Activated CD8-positive, alpha-beta T cell treated with anti-CD3 and anti-CD28 coated beads, Interleukin-2, amount 10 ng/mL, durations not matched to agents 7 days and 5 days (primary cell): ENCODE measurements at regions not wholly inside any gene's neighbourhood (a gene's known extent, or its start where the extent isn't known, plus 50 kb on each side); places are given as distances from the start of the nearest gene placed in this dataset.

ENCODE experiments used
- ATAC-seq: fragments of 150-1000 bp; cut with Tn5 transposase; one replicate; pipeline ENCODE4 v1.10.0; 2021; ENCODE audit warnings: moderate library complexity
- CTCF ChIA-PET: fragments of 350-600 bp; sonication (Branson Sonifier 250); formaldehyde crosslinking; loops from one replicate; lab custom pipeline; 2021; ENCODE audit warnings: antibody characterized with exemption; lab: Charles Lee
- POLR2A ChIA-PET: fragments of 350-600 bp; sonication (Branson Sonifier 250); formaldehyde crosslinking; loops from one replicate; lab custom pipeline; 2021; ENCODE audit warnings: antibody characterized with exemption; lab: Charles Lee
- DNase-seq: peaks from one replicate; pipeline ENCODE4 v3.0.0-alpha.2; 2020
- H3K27ac Mint-ChIP-seq: one replicate; pipeline ENCODE4 v1.8.0; 2021; ENCODE audit warnings: mild to moderate bottlenecking, mixed read lengths
- H3K27me3 Mint-ChIP-seq: one replicate; pipeline ENCODE4 v1.8.0; 2021; ENCODE audit warnings: low read depth, mixed read lengths
- H3K36me3 Mint-ChIP-seq: one replicate; pipeline ENCODE4 v1.8.0; 2021; ENCODE audit warnings: low read depth, mixed read lengths
- H3K4me1 Mint-ChIP-seq: one replicate; pipeline ENCODE4 v1.8.0; 2021; ENCODE audit warnings: low read depth, mixed read lengths
- H3K4me3 Mint-ChIP-seq: one replicate; pipeline ENCODE4 v1.8.0; 2021; ENCODE audit warnings: mild to moderate bottlenecking, mixed read lengths
- H3K9me3 Mint-ChIP-seq: one replicate; pipeline ENCODE4 v1.8.0; 2022; ENCODE audit warnings: mixed read lengths; ENCODE audit not compliant: insufficient read depth

DNA sequence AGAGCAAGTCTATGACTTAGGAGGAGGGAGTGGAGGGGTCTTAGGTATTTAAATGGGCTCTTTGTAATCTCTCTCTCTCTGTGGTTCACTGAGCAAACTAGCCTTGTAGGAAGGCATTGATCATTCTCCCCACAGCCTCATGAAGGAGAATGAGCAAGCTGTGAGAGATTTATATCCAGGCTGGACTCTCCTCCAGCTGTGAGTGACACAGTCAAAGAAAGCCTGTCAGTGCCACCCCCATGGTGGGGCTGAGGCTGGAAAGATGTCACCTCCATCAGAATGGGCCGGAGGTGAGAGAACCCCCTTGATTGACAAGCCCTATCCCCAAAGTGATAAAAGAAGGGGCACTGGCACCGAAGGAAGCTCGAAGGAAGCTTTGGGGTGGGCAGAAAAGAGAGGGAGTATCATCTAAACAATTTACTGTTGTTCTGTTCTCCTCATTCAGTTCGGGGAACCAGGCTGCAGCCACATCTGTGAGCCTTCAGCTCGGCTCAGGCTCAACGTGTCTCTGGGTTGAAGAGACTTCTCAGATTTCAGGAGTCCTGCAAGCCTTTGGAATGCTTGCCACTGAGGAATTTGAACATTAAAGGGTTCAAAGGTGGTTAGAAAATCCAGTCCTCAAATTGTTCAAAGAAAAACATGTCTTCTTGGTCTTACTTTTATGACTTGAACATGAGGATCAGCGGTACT lies 538.2 kb upstream of the ZNF462 start:
- POLR2A ChIA-PET, result no interaction called here
- CTCF ChIA-PET, result no interaction called here
- ATAC-seq (no peak), DNase-seq (no peak)
- Mint-ChIP-seq H3K27ac (no peak overlapping the region), H3K36me3 (no peaks in the 10 kb centered on the region), H3K4me1 (no peaks in the 10 kb centered on the region), H3K9me3 (peaks cover 3% of the 10 kb centered on the region), H3K27me3 (no peaks in the 10 kb centered on the region), H3K4me3 (no peak overlapping the region)

DNA sequence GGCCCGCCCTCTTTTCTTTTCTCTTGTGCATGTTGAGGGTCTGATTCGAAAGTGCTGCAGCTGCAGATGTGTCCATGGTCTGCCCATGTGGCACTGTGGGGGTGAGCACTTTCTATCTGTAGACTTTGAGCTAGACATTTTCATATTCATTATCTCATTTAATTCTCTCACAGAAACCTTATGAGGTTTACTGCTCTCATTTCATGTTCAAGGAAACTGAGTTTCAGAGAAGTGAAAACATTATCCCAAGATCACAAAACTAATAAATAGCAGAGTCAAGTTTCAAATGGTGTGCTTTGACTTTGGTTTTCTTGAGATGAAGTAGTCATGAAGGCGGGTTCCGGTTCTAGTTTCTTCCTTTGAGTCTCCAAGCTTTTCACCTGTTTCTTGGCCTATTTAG lies 536.5 kb upstream of the ZNF462 start:
- H3K36me3 Mint-ChIP-seq, result no peaks in the 10 kb centered on the region
- ATAC-seq (no peak), DNase-seq (no peak)
- POLR2A ChIA-PET, result no interaction called here
- H3K4me1 Mint-ChIP-seq, result no peaks in the 10 kb centered on the region
- H3K4me3 Mint-ChIP-seq, result no peak overlapping the region
- H3K9me3 Mint-ChIP-seq, result peaks cover 3% of the 10 kb centered on the region
- CTCF ChIA-PET, result no interaction called here
- H3K27ac Mint-ChIP-seq, result no peak overlapping the region
- no peaks in the 10 kb centered on the region for H3K27me3 Mint-ChIP-seq

DNA sequence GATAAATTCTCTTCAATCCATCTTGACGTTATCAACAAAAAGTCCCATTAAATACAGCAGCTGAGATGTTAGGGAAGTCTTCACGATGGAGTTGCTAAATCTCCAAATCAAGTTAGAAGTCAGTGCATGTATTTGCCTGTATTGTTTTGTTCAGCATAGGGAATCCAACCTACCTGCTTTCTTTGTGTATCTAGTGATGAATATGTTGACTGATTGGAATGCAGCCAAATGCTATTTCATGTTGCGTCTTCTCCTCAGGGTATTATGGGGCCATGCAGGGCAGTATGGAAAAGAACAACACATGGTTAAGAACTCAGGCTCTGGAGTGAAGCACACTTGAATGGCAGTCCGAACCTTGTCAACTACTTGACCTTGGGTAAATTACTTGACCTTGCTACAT lies 529.5 kb upstream of the ZNF462 start:
- ChIA-PET CTCF (no interaction called here), POLR2A (no interaction called here)
- H3K4me1 Mint-ChIP-seq, result no peaks in the 10 kb centered on the region
- no peak for ATAC-seq
- peaks cover 10% of the 10 kb centered on the region for H3K9me3 Mint-ChIP-seq
- DNase-seq, result no peak
- no peaks in the 10 kb centered on the region for H3K36me3 Mint-ChIP-seq
- H3K27me3 Mint-ChIP-seq, result no peaks in the 10 kb centered on the region
- H3K27ac Mint-ChIP-seq, result no peak overlapping the region
- H3K4me3 Mint-ChIP-seq, result no peak overlapping the region

DNA sequence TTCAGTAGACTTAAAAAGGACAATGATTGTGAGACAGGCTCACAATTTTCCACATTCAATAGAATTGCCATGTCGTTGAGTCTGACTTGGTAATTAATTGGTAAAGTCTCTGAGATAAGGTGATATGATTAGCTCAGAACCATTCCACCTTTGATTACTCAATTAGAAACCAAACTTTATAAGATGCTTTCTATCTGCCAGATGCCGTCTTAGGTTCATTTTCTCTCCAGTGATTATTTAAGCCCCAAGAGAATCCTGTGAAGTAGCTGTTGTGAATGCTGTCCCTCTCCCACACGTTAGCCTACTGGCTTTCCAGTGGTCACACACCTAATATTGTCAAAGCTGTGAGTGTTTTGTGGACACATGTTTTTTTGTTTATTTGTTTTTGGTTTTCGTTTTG lies 528.9 kb upstream of the ZNF462 start:
- no peak for DNase-seq
- H3K36me3 Mint-ChIP-seq, result no peaks in the 10 kb centered on the region
- H3K27ac Mint-ChIP-seq, result no peak overlapping the region
- H3K9me3 Mint-ChIP-seq, result peaks cover 10% of the 10 kb centered on the region
- no peak overlapping the region for H3K4me3 Mint-ChIP-seq
- CTCF ChIA-PET, result no interaction called here
- no peak for ATAC-seq
- H3K4me1 Mint-ChIP-seq, result no peaks in the 10 kb centered on the region
- POLR2A ChIA-PET, result no interaction called here
- H3K27me3 Mint-ChIP-seq, result no peaks in the 10 kb centered on the region

DNA sequence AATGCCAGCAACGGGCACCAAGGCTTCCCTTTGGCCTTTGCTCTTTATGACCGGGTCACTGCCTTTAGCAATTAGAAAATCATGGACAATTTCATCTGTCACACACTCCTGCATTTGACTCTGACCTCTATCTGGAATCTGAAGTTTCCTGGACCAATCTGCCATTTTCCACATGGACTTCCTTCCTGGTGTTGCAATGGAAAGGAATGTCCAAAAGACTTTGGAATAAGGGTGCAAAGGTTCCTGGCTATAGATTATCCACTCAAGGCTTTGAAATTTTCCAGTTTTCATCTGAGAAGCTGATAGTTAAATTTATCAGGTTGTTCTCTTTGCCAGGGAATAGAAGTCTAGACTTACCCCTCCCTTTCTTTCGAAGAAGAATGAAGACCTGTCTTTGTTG lies 523.1 kb upstream of the ZNF462 start:
- Mint-ChIP-seq H3K36me3 (no peaks in the 10 kb centered on the region), H3K4me1 (no peaks in the 10 kb centered on the region), H3K9me3 (peaks cover 3% of the 10 kb centered on the region), H3K4me3 (no peak overlapping the region), H3K27ac (no peak overlapping the region), H3K27me3 (no peaks in the 10 kb centered on the region)
- ATAC-seq (no peak), DNase-seq (no peak)
- ChIA-PET POLR2A (no interaction called here), CTCF (no interaction called here)

DNA sequence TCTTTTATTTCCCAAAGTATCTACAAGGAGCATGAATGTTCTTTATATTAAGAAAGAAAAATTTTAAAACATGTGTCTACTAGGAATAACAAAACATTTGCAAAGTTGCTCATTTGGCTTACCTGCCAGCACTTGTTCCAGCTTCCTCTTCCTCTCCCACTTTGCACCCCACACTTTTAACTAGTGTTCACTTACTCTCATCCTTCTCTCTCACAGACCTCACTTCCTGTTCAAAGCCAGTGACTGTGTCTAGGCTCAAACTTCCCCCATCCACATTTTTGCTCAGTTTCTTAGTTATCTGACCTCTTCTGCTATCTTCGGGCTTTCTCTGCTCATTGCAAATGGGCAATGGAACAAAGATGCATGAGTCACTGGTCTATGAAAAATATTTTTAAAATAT lies 512.2 kb upstream of the ZNF462 start:
- H3K4me1 Mint-ChIP-seq, result no peaks in the 10 kb centered on the region
- H3K27ac Mint-ChIP-seq, result no peak overlapping the region
- no peaks in the 10 kb centered on the region for H3K36me3 Mint-ChIP-seq
- no peaks in the 10 kb centered on the region for H3K27me3 Mint-ChIP-seq
- ATAC-seq (no peak), DNase-seq (no peak)
- CTCF ChIA-PET, result no interaction called here
- POLR2A ChIA-PET, result no interaction called here
- H3K9me3 Mint-ChIP-seq, result peaks cover 8% of the 10 kb centered on the region
- H3K4me3 Mint-ChIP-seq, result no peak overlapping the region

DNA sequence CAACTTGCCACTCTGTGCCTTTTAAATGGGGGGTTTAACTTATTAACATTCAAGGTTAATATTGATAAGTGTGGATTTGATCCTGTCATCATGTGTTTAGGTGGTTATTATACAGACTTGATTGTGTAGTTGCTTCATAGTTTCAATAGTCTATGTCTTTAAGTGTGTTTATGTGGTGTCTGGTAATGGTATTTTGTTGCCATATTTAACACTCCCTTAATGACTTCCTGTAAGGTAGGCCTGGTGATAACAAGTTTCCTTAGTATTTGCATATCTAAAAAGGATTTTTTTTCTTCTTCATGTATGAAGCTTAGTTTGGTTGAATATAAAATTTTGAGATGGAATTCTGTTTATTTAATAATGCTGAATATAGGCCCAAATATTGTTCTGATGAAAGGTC lies 506.0 kb upstream of the ZNF462 start:
- Mint-ChIP-seq H3K27me3 (no peaks in the 10 kb centered on the region), H3K4me1 (no peaks in the 10 kb centered on the region), H3K36me3 (no peaks in the 10 kb centered on the region), H3K4me3 (no peak overlapping the region), H3K9me3 (peaks cover 16% of the 10 kb centered on the region), H3K27ac (no peak overlapping the region)
- ATAC-seq, result no peak
- DNase-seq, result no peak
- CTCF ChIA-PET, result no interaction called here
- POLR2A ChIA-PET, result no interaction called here

DNA sequence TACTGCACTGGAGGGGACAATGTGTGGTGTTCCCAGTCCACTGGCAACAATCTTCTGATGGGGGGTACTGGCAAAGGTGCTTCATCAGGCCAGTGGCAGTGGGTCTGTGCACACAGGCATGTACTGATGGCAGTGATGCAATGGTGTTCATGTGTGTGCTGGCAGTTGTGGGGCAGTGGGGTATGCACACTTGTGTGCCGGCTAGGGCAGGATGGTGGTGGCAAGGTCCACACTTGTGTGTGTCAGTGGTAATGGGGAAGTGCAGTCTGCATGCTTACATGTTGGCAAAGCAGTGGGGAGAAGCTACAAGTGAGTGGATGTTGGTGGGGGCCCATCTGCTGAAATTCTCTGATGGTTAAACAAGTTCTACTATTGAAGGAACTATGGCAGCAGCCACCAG lies 504.6 kb upstream of the ZNF462 start:
- Mint-ChIP-seq H3K4me1 (no peaks in the 10 kb centered on the region), H3K27ac (no peak overlapping the region), H3K9me3 (peaks cover 16% of the 10 kb centered on the region), H3K4me3 (no peak overlapping the region), H3K36me3 (no peaks in the 10 kb centered on the region), H3K27me3 (no peaks in the 10 kb centered on the region)
- CTCF ChIA-PET, result no interaction called here
- POLR2A ChIA-PET, result no interaction called here
- DNase-seq (no peak), ATAC-seq (no peak)

DNA sequence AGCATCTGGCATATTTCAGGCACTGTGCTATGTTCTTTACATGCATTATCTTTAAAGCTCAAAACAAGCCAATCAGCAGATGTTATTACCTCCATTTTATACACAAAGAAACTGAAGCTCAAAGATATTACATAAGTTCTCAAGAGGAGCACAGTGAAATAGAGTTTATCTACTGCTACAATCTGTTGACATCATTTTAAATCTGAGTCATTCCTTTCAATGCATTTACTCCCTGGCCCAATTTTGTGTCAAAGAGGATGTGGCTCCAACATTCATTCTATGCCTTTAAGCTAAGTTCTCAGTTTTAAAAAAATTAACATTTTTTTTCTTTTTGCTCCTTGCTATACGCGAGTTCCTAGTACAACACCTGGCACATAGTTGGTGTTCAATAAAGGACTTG lies 486.3 kb upstream of the ZNF462 start:
- Mint-ChIP-seq H3K27ac (no peak overlapping the region), H3K4me3 (no peak overlapping the region), H3K36me3 (no peaks in the 10 kb centered on the region), H3K4me1 (no peaks in the 10 kb centered on the region), H3K9me3 (peaks cover 7% of the 10 kb centered on the region), H3K27me3 (no peaks in the 10 kb centered on the region)
- POLR2A ChIA-PET, result no interaction called here
- CTCF ChIA-PET, result no interaction called here
- ATAC-seq, result no peak
- no peak for DNase-seq

DNA sequence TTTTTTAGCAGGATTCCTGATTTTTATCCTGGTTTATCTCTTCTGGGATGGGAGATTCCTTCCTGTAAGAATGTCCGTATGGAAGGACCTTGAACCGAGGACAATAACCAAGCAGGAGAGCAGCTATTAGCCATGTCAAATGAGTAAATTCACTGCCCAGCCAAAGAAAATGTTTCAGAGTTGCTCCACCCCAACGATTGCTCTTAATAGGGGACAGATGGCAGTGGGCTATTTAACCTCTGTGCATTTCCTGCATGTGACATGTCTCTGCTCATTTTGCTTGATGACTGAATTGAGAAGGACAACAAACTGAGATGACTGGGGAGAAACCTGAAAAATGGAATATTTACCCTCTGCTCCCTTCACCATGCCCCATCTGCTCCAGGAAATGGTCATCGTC lies 479.9 kb upstream of the ZNF462 start:
- H3K9me3 Mint-ChIP-seq, result no peaks in the 10 kb centered on the region
- H3K36me3 Mint-ChIP-seq, result no peaks in the 10 kb centered on the region
- ATAC-seq (no peak), DNase-seq (no peak)
- H3K27ac Mint-ChIP-seq, result no peak overlapping the region
- ChIA-PET POLR2A (no interaction called here), CTCF (no interaction called here)
- H3K4me3 Mint-ChIP-seq, result no peak overlapping the region
- H3K27me3 Mint-ChIP-seq, result no peaks in the 10 kb centered on the region
- H3K4me1 Mint-ChIP-seq, result no peaks in the 10 kb centered on the region

DNA sequence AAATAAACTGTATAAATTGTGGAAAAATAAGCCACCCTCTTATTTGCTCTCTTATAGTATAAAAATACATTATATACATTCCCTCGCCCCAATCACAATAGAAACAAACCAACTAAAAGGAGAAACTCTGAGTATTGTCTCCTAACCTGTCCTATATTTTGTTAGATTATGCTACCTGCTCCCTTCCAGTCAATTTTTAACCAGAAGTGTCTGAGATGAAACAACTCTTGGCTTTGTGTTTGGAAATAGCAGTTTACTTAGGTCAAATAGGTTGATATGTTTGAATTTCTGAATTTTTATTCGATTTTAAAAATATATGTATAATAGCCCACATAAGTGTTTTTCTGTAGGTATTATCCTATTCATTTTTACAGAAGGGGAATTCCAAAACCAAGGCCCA lies 475.0 kb upstream of the ZNF462 start:
- DNase-seq (no peak), ATAC-seq (no peak)
- Mint-ChIP-seq H3K27ac (no peak overlapping the region), H3K4me3 (no peak overlapping the region), H3K9me3 (no peaks in the 10 kb centered on the region), H3K27me3 (no peaks in the 10 kb centered on the region), H3K4me1 (no peaks in the 10 kb centered on the region), H3K36me3 (no peaks in the 10 kb centered on the region)
- ChIA-PET CTCF (no interaction called here), POLR2A (no interaction called here)

DNA sequence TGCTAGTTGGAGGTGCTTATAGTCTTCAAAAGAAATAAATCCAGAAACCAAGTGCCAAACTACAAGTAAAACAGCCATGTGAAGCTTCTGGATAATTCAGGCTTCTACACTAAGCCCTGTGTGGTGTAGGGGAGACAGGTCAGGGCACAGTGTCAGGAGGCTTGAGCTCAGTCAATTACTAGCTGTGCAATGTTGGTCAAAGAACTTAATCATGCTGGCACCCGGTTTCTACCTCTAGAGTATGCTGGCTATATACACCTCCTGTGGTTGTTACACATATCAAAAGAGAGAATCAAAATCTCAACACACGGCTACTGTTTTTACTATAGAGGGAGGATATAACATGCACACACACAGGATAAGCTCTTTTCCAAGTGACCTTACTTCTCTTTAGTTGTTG lies 469.7 kb upstream of the ZNF462 start:
- CTCF ChIA-PET, result no interaction called here
- DNase-seq (no peak), ATAC-seq (no peak)
- H3K9me3 Mint-ChIP-seq, result no peaks in the 10 kb centered on the region
- no peaks in the 10 kb centered on the region for H3K4me1 Mint-ChIP-seq
- no peaks in the 10 kb centered on the region for H3K27me3 Mint-ChIP-seq
- H3K4me3 Mint-ChIP-seq, result no peak overlapping the region
- no peaks in the 10 kb centered on the region for H3K36me3 Mint-ChIP-seq
- H3K27ac Mint-ChIP-seq, result no peak overlapping the region
- POLR2A ChIA-PET, result no interaction called here

DNA sequence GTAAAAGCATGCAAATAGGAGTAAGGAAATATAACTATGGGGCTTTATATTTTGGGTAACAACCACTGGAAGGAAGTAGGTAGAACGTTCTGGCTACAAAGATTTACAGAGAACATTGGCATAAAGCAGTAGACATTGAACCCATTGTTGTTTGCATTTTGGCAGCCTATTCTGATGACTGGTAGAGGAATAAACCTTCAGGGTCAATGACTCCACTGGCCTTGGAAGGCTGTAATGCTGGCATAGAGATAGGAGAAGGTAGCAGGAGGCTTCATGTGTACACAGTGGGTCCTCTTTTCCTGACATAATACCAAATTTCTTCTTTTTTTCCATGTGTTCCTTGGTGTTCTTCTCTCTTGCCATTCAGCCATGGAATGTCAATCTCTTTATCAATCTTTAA lies 462.8 kb upstream of the ZNF462 start:
- H3K36me3 Mint-ChIP-seq, result no peaks in the 10 kb centered on the region
- H3K9me3 Mint-ChIP-seq, result no peaks in the 10 kb centered on the region
- CTCF ChIA-PET, result no interaction called here
- ATAC-seq, result no peak
- DNase-seq, result no peak
- H3K27me3 Mint-ChIP-seq, result no peaks in the 10 kb centered on the region
- POLR2A ChIA-PET, result no interaction called here
- no peak overlapping the region for H3K4me3 Mint-ChIP-seq
- no peak overlapping the region for H3K27ac Mint-ChIP-seq
- H3K4me1 Mint-ChIP-seq, result no peaks in the 10 kb centered on the region
